Activated T-cell treated with anti-CD3 and anti-CD28 coated beads for 4 hours (primary cell): ENCODE measurements at regions not wholly inside any gene's neighbourhood (a gene's known extent, or its start where the extent isn't known, plus 50 kb on each side); places are given as distances from the start of the nearest gene placed in this dataset.

ENCODE experiments used
- DNase-seq: peaks from one replicate; pipeline ENCODE4 v3.0.0-alpha.2; 2020

DNA sequence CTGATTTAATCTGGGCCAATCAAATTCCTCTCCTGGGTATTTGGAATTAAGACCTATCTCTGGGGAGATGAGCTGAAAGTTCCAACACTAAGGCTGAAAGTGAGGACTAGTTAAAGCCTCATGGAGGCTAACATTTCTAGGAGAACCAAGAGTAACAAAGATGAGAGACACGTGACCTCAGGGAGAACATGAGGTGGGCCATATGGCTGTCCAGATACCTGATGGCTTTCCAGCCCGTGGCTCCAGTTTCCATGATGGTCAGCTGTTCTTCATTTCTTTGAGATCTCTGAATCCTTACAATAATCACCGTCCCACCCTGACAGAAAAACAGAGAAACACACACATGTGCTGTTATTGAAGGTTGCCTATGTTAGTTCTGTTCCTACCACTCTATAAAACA, 66.1 kb downstream of the LEPR start:
- no peak for DNase-seq

DNA sequence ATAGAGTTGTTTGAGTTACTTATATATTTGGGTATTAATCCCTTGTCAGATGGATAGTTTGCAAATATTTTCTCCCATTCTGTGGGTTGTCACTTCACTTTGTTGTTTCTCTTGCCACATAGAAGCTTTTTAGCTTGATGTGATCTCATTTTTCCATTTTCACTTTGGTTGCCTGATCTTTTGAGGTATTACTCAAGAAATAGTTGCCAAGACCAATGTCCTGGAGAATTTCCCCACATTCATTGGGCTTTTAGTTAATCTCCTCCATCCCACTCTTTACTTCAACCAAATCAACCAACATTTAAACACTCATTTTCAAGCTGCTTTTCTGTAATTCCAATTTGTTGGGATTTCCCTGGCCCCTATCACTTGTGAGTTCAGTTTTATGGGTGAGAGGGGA, 69.0 kb downstream of the LEPR start:
- no peak for DNase-seq

DNA sequence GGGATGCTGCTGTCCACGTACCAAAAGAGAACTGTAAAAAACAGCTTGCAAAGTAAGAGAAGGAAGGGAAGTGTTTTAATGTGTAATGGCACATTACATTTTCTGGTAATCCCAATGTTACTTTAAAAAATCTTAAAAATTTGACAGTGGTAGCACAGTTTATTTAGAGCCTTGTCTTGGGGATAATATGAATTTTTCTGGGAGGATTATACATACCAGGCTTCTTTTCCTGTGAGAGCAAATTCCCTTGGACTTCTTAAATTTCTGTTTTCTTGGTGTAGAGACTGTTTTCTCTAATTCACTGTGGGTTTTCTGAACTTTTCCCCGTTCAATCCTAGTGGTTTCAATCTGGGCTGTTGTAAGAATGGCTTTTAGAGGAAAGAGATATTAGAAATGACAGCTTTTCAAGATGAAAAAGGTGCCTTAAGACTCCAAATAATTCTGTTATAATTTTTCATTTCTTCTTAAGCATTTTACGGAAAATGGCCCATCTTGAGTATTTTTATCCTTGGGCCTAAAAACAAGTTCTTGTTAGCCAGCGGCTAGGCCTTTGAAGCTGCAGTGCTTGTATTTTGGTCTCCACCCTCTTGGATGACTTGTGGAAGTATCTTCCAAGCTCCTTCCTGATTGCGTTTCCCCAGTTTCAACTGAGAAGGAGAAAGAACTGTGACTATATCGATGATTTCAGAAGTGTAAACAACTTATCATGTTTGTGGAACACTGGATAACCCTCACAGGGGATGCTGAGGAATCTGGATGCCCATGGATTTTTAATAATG, 70.0 kb downstream of the LEPR start:
- no peak for DNase-seq

DNA sequence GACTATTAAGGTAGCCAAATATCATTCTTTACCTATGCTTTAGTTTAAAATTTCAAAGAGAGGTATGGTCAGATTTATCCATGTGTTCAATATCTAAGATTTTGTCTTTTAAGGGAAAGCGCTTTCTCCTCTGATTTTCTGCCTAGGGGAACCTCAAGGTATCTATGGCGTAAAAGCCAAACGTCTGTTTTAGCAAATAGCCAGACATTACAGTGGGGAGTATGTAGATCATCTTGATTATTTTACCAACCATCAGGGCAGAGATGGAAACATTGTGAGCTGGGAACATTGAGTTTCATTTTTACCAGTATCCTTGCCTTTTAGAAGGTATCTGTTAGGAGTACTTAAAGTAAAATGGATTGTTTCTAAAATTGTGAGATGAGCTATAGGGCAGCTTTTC, 71.0 kb downstream of the LEPR start:
- DNase-seq = no peak

DNA sequence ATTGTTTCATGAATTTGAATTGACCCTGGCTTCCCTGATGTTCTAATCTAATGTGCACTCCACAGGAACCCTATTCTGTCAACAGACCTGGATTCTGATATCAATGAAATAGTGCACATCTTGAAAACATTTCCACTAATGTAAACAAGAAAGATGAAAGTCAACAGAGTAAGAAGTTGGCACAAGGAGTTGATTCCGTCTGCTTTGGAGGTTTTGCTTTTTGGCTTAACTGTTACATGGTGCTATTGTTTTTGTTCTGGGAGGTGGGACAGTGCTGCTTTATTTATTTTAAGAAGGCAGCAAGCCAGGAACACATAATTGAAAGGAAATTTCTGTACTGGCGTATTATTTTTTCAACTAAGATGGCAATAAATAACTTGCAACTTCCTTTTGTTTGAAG, 73.3 kb downstream of the LEPR start:
- no peak for DNase-seq

DNA sequence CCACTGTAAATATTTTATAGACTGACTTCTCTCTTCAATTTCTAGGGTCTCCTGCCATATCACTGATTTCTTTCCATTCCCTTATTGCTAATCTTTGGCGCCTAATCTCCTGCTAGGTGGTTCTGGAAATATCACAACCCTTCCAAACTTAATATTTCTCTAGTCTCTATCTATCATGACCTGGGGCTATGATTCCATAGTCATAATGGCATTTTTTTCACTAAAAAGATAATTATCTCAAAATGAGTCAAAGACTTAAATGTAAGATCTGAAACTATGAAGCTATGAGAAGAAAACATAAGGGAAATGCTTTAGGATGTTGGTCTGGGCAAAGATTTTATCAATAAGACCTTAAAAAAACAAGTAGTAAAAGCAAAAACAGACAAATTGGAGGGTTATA, 74.2 kb downstream of the LEPR start:
- DNase-seq = no peak

DNA sequence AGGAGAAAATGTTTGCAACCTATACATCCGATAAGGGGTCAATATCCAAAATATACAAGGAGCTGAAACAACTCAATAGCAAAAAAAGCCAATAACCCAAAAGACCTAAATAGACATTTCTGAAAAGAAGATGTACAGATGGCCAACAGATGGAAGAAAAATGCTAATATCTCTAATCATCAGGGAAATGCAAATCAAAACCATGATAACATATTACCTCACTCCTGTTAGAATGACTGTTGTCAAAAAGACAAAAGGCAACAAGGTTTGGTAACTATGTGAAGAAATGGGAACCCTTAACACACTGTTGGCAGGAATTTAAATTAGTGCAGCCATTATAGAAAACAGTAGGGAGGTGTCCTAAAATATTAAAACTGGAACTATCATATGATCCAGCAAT, 74.7 kb downstream of the LEPR start:
- DNase-seq = no peak

DNA sequence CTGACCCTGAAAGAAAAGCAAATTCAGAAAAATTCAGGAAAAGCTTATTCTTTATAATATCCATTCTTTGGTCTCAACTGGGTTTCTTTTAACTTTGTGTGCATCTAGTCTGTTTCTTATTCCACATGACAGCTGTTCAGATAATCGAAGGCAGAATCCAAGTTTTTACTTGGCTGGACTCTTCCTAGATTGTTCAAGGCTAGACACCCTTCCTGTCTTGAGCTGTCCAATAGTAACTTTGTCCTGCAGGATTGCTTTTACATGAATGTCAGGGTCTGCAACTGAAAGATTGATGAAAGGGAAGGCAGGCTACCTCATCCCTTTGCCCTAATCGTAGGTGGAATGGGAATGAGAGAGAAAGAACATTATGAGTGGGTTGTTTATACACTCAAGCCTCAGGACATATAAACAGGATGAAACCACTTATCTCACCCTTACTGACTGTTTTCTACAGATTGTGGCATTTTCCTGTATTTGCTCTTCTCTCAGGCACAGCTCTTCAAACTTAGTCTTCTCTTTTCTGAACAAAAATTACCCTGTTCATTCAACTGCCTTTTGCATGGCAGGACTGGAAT, 76.9 kb downstream of the LEPR start:
- no peak for DNase-seq

DNA sequence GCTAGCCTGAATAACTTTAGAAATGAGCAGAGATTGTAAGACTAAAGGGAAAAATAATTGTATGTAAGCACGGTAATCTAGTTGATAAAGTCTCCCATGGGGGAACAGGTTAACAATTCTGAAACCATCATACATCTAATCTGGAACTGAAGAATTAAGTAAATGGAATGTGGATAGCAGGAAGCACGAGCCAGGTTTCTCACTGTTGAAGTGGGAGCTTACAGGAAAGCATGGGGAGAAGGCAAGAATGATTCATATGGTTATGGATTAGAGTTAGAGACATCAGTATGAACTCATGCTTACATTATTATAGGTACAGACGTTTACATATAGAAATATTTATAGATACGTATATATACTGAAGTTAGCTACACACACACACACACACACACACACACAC, 83.0 kb downstream of the LEPR start:
- DNase-seq = no peak

DNA sequence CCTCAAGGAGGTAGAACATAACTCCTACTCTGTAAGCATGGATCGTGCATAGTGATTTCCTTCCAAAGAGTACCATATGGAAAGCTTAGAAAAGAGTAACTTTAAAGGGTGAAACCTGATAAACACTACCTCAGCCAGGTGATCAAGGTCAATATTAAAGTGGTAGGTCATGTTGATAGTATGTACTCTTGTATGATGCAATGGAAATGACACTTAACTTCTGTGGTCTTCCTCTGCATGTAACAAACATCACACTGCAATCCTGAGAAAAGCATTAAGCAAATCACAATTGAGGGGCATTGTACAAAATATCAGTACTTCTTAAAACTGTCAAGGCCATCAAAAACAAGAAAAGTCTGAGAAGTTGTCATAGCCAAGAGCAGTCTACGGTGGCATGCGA, 83.8 kb downstream of the LEPR start:
- DNase-seq = no peak

DNA sequence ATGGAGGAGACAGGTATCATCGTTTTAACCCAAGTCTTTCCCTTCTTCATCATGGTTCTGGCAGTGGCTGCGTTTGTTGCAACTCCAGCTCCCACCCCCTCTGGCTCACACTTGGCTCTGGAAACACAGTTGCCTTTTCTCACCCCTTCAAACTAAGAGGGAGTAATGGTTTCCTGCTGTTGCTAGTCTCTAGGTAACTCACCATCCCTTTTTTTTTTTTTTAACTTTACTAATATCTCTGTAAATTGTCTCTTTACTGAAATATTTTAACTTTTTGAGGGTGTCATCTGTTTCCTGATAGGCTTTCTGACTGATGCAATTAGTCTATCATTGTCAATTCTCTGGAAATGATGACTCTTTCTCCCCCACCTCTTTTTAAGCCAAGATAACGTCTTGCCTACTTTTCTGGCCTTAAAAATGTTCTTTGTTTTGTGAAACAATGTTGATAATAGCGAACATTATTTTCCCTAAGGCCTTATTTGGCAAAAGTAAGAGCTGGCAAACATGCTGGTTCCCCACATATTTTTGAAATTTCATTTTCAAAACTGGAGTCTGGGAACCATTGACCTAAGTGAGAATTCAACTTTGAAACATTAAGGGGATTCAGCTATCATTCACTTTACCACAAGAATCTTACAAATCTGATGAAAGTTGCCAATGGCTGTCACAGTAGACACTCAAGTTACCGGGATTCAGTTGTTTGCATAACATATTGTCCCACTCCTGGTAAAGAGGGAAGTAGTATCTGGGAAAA, 85.3 kb downstream of the LEPR start:
- DNase-seq = no peak

DNA sequence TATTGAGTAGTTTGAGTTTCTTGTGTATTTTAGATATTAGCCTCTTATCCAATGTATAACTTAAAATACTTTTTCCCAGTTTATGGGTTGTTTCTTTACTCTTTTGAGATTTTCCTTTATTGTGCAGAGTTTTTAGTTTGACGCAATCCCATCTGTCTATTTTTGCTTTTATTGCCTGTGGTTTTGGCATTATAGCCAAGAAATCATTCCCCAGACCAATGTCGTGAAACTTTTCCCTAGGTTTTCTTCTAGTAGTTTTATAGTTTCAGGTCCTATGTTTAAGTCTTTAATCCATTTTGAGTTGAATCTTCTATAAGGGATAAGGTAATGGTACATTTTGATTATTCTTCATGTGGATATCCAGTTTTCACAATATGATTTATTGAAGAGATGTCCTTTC, 87.6 kb downstream of the LEPR start:
- no peak for DNase-seq

DNA sequence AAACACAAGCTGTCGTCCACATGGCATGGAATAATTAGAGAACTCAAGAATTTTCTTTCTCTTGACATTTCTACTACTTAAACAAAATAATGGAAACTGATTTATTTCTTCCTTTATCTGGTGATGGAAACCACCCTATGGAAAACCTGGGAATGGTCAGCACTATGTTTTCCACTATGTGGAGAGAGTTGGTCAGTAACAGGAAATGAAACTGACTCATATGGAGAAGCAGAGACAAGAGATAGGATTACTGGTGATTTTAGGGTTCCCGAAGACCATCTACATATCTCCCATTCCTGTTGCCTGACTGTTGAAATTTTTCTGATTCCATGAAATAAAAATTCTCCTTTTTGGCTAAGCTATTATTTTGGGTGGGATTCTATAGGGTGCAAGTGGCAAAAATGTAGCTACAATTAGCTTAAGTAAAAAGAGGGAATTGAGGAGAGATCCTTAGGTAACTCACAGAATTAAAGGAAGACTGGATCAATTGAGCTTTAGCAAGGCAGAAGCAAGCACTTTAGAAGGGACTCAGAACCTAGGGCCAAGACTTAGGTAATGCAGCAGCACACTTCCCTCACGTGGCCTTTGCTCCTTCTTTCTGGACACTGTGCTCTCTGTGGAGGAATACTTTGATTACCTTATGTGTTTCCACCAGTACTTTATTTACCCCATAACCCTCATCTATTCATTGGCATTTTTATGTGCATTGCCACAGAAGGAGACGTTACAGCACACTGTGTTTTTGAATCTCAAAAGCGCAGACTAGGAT, 89.6 kb downstream of the LEPR start:
- no peak for DNase-seq

DNA sequence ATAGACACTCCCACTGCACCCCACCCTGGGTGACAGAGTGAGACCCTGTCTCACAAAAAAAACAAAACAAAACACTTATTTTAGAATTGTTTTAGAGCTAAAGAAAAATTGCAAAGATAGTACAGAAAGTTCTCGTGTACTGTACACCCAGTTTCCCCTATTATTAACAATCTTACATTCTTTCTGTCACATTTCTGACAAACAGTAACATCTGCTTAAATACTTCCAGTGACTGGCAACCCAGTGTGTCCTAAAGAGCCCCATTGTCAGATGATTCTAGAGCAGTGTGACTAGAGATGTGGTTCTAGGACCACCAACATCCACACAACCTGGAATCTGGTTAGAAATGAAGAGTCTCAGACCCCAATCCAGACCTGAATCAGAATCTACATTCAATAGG, 90.5 kb downstream of the LEPR start:
- DNase-seq = no peak

DNA sequence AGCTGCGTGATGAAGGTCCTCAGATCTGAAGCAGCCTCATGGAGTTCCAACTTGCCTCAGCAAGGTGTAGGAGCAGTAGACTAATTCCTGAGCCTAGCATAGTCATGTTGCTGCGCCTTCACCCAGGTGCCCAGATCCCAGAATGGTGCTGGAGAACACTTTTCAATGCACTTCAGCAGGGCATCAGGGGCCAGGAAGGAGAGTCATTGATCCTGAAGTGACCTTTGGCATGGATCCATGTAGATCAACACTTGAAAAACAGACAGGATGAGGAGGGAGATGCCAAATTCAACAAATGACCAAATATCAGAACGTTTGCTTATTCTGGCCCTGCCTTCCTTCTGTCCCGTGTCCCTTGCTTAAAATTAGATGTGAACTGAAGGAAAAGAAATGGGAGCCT, 91.9 kb downstream of the LEPR start:
- no peak for DNase-seq

DNA sequence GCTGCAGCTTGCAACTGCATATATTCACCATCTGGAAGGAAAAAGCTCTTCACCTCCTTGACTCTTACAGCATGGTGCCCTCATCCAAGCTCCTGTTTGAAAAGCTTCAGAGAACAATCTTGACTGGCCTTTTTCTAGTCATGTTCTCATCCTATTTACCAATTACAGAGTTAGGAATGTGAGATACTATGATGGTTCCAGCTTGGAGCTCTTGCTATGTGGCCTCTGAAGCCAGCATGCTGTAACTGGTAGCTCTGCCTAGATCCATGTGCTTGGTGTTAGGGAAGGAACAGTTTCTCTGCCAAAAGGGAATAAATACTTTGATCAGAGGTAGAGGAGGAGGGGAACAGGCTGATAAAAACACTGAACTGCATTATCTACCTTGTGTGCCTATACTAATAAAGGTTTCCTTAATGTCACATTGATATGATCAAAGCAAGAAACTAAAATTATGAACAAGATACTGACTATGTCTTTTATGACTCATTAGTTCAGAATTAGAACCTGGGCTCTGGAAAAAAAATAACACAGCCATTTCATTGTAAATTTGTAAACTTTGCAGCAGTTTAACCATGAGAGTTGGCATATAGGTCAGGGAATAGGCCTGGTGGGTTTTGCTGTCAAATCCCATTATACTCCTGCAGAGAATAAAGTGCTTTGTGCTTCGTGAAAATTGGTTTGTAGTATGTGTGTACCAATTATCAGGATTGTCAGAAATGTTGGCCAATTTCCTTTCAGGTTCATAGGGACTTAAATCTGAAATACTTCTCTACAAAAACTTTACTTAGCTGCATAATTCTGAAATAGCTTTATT, 92.7 kb downstream of the LEPR start:
- DNase-seq = no peak

DNA sequence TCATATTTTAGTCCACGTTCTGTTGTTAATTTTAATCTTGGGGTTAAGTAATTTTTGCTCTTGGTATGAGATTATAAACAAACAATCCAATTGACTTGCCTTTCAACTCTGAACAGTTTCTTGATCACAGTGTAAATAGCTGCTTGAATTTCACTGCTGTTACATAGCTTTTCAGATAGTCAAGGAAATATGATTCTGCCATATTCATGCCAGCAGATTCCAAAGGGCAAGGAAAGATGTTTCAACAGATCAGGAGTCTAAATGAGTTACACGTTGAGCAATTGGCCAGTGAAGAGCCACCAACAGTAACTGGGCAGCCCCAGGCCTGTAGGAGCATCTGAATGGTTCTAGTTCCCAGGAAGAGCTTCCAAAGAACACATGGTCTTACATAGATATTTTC, 93.6 kb downstream of the LEPR start:
- no peak for DNase-seq

DNA sequence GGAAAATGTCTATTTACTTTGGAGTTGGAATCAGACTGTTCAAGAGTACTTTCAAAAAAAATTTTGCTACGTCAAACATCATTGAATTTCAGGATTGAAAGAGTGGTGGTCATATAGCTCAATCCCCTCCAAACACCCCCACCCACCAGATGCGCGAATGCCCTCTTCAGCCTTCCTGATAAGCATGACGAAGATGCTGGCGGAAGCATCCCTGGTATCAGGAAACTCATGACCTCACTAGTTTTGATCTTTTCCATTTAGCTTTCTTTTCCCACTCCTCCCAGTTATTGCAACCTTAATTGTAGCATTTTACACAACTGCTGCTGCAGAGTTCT, 104.4 kb downstream of the LEPR start:
- DNase-seq = no peak

DNA sequence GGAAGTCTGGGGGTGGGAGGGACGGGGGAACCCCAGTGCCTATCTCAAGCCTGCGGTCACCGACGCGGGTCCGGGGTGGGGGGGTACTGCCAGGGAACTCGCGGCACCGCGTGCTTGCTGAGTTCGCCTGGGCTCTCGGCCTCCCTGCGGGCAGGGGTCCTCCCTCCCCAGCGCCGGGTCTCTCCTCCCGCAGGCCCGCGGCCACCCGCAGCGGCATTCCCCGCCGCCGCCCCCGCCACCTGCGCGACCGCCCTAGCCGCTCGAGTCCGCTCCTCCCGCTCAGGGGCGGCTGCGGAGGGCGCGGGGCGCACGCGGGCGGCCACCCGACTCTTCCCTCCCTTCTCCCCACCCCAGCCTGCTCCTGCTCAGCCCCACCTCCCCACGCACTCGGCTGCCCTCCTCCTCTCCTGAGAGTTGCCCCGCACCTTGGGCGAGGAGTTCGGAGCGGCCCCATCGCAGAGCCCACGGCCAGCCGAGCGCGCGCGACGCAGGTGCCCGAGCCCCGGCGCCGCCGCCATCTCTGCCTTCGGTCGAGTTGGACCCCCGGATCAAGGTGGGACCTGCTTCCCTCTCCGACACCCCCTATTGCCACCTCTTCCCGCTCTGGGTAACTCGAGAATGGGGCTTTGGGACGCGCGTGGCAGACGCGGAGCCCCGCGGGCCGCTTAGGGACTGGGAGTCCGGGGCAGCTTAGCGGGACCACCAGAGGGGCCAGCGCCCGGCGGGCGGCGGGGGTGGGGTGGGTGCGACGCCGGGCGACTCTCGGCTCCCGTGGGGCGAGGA, 105.0 kb downstream of the LEPR start:
- no peak for DNase-seq

DNA sequence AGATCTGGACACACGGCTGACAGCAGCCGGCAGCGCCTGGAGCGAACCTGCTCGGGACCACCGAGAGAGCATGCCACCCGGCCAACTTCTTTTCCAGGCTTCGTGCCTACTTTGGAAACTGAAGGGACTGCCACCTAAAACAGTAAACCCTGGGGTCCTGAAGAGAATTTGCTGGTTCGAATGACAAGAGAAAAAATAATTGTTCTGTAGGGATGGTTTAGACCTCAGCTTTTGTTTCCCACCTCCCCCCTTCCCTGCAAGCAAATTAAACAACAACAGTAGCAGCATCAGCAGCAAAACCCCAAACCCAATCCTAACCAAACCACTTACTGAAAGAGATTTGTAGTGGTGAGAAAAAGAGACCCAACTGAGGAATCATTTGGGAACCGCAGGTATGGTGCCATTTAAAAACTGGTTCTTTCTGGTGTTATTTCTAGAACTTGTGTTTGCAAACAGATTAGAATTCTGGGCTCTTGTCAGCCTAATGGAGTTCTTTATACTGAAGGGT, 105.6 kb downstream of the LEPR start:
- DNase-seq = no peak

DNA sequence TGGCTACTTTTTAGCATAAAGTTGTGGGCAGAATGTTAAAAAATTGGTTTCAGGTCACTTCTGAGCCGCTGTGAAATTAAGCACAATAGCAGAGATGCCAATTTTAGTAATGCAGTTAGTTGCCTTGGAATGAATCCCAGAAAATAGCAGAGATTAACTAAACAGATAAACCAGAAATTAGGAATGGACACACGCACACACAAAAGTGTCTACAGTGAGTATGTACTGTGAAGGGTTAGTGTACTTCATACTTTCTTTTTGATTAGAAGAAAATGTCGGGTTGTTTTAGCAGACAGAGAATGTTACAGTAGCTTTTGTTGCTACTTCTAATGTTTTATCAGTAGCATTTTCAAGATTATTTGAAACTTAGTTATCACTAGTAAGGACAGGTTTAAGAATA, 106.7 kb downstream of the LEPR start:
- DNase-seq = no peak
